Activated T-cell treated with anti-CD3 and anti-CD28 coated beads for 4 hours (primary cell): ENCODE measurements at regions not wholly inside any gene's neighbourhood (a gene's known extent, or its start where the extent isn't known, plus 50 kb on each side); places are given as distances from the start of the nearest gene placed in this dataset.
A peak's percentile ranks its signal among the peaks of the same experiment; 100 is the strongest.

Source experiments
- DNase-seq: peaks from one replicate; pipeline ENCODE4 v3.0.0-alpha.2; 2020

DNA sequence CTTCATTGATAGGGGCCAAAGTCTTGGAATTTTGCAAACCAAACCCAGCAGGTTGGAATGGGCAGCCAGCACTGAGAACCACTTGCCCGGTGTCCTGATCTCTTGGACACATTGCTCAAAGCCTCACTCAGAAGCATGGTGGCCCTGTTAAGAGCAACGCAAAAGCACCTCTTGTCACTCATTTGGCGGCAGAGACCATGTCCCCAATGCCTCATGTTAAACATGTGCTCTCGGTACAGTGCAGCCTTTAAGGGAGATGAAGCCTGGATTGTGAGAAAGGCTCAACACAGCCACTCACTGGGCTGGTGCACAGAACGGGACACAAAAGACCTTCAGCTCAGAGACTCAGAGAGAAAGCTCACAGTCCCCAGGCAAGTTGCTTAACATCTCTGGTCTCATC is 298.4 kb upstream of the PRDM1 start:
- DNase-seq = no peak

DNA sequence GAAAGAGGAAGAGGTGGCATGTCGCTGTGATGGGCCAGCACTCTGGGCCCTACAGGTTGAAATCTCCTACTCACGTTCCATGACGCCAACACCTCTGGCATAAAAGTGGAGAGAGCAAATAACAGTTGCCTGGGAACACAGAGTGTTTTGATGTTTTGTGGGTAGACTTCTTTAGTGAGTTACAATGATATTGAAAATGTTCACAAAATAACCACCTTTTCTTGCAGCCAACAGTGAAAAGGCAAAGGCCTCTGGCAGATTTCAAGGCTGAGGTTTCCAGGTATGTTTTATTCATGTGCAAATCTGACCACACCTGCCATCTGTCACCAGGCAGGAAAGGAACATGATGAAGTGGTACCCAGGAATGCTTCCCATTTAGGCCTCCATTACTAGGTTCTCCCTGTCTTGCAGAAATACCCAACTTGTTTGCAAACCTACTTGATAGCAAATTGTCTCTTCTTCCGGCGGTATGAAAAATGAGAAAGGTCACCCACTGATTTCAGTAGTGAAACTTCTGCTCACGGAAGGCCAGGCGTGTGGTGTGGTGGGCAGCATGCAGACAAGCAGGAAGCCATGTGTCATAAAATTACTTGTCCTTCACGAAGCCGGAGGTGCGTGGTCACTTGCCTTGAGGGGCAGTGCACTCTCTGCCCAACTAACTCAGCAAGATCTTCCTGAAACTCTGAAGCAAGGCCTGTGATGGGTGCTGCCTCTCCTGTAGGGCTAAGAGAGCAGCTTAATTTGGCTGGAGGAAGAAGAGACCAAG is 299.1 kb upstream of the PRDM1 start:
- DNase-seq = no peak

DNA sequence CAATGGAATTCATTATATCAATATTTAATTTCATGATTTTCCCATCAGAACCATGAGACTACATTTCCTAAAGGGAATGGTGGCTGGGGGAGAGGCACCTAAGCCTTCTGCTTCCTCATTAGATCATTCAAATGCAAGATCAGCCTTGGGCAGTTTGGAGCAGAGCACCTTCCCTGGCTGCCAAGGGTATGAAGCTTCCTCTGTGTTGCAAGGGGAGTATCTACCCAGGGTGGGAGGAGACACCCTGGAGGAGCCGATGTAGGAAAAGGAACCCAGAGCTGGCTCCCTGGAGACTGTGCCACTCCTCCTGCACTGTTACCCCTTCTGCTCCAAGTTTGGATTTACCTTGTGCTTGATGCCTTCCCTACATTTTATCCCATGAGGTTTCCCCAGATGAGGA is 299.7 kb upstream of the PRDM1 start:
- no peak for DNase-seq

DNA sequence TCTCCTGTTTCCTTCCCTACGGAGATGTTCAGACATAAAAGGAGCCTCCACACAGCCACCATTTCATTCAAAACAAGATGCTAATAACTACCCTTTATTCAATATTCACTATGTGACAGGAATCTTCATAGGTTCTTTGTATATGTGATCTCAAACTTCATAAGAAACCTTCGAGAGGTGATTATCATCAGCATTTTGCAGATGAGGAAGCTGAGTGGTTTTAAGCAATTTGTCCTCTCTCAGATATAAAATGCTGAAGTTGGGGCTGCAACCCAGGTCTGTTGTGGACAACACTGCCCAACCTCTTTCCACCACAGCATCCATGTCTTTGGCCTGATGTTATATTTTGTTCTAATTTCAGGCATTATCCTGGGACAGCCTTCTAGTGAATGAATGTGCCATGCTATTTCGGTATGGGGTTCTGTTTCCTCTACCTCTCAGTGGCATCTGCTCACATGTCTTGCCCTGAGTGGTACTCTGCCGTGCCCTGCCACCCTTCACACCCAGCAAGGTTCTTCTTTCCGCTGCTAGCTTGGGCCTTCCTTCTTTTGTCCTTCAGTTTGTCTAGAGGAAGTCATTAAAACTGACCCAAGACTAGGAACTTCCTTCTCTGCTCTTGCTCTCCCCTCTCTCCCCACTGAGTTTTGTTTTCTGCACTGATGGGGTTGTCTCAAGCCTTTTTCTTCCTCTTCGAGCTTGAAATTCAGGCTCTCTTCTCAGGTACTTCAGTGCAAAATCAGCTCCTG is 300.9 kb upstream of the PRDM1 start:
- no peak for DNase-seq

DNA sequence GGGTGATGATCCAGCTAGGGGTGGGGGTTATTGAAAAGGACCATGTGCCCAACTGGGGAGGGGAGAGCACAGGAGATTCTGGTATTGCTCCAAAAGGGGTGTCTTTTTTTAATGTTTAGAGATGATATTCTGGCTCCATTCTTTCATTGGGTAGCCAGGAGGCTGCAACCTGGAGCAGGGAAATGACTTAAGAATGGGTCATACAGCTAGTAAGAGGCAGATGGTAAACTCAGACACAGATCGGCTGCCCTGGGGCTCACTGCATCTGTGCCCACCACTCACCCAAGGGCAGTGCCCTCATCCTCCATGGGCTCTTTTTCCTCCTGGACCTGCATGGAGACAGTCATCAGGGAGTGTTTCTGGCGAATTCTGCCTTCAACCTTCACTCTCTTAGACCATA is 302.0 kb upstream of the PRDM1 start:
- DNase-seq = no peak

DNA sequence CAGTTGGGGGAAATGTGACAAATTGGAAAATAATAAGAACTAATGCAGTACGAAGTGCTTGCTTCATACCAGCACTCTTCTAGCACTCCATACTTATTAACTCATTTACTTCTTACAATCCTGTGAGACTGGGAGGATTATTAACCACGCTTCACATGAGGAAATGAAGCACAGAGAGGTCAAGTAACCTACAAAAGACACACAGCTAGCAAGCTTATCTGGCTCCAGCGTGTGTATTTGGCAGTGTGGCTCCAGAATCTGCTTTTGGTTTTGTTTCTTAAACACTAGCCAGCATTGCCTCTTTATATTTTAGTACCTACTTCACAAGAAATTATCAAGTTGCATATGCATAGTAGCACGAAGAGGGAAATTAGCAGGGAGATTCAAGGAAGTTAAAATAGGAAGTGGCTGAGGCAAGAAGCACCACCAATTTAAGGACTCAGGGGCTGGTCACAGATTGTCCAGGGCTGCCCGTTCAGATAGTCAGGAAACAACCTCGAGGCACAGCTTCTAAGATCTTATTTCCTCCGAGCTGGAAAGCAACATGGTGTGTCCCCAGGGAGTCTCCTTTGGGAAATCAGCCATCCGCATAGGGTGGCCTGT is 302.7 kb upstream of the PRDM1 start:
- no peak for DNase-seq

DNA sequence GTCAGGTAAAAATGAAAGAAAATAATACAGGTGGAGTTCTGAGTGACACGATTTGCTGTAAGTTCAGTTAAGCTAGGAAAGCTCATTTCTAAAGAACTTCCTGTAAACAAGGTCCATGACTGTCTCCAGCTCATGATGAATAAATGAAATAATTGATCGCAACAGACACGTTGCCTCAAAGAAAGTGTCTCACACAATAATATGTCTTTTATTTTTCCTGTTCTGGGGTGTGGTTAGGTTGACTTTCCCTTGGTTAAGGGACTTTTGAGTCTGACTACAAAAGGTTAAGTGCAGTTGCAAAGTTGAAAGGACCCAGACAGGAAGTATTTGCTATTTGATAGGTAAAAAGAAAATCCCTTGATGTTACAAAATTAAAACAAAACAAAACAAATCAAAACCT is 304.2 kb upstream of the PRDM1 start:
- no peak for DNase-seq

DNA sequence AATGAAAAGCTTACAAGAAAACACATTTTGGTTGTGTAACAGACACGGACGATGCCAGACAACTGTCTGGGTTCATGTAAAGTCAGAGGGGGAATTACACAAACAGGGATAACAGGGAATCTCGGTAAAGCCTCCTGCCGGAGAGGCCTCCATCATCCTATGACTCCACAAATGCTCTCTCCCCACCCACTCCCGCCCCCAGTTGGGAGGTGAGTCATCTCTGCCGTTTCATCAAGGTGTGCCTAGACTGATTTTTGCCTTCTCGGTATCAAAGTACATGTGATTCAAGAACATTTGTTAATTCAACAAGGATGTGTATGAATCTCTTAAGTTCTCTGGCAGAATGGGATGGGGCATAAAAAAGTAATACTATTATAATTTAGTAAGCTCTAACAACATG is 304.9 kb upstream of the PRDM1 start:
- DNase-seq = peak; percentile 75

DNA sequence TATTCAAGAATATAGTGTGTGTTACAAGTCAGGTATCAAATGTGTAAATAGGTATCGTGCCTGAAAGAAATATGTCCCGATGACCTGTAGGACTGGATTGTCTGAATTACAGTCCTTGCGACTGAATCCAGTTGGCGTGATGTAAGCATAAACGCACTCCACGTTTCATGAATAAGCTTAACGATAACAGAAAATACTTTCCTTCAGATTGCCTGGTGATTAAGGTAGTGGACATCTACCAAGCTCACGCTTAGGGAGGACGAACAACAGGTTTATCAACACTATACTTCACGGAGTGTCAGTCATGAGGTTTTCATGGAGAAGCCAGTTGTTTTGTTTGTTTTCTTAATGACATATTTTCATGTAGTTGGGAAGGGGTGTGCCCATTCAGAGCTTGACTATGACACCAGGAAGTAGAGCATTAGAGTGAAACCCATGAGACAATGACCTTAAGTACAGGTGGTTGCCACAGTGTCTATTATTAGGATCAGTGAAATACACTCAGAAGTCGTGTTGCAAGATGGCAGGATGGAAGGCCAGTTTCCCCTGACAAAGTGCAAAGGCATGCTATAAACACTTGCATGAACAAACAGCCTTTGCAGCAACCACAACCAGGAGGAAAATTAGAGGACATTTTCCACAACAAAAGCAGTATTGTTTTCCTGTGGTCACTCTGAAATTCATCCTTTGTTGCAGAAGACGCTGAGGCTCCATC is 305.8 kb upstream of the PRDM1 start:
- no peak for DNase-seq

DNA sequence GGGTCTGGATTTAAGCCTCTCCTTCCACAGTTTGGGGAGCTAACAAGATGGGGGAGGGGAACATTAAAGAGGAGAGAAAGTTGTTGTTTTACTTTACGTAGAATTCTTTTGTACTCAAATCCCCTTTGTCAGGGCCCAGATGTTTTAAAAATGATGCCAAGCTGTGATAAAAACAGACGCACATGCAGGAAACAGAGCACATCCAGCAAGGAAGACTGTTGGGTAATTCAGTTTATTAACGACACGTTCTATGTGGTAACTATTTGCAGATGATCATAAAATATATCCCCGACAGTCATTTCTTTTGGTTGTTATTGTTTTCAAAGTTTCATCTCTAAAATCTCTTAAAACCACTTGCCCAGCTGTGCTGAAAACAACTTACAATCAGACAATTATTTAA is 307.0 kb upstream of the PRDM1 start:
- no peak for DNase-seq

DNA sequence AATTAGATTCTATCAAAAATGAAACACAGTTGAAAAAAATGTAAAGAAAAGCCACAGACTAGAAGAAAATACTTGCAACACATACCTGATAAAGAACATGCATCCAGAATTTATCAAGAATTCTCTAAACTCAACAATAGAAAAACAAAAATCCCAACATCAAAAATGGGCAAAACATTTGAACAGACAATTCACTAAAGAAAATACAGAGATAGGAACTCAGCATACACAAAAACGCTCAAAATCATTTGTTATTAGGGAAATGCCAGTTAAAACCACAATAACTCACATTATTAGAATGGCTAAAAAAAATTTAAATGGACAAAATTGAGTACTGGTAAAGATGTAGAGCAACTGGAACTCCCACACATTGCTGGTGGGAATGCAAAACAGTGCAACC is 311.0 kb upstream of the PRDM1 start:
- no peak for DNase-seq

DNA sequence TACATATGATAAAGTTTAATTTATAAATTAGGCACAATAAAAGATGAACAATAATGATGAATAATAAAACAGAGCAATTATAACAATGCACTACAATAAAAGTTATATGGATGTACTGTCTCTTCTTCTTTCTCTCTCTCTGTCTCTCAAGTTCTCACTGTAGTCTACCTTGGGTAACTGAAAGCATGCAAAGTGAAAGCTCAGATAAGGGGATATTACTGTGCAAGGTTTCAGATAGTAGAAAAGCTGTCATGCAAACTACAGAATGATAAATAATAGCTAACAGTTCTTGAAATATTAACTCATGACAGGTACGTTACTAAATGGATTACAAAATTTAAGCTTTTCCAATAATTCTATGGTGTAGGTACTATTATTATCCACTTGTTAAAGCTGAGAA is 311.9 kb upstream of the PRDM1 start:
- no peak for DNase-seq

DNA sequence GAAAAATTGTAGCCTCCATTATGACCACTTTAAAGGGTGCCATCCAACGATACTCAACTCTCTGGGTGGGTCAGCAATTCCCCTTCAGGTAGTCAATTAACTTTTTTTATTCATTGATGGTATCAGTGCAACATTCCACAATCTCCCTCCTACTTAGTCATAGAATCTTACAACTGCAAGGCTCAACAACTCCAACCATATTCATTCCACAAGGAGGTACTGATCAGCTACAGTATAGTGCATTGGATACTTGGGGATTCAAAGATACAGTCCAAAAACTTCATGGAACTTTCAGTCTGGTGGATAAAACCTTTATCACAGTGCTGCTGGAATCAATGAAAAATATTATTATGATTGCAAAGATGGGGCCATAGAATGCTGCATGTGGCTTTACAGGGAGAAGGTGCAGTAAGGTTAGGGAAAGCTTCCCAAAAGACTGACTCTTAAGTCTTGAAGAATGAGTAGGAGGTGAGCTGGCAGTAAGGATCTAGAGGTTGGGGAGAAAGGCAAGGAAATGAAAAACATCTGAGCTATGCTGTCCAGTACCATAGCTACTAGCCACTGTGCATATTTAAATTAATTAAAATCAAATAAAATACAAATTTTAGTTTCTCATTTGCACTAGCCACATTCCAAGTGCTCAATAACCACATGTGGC is 314.7 kb upstream of the PRDM1 start:
- DNase-seq = no peak

DNA sequence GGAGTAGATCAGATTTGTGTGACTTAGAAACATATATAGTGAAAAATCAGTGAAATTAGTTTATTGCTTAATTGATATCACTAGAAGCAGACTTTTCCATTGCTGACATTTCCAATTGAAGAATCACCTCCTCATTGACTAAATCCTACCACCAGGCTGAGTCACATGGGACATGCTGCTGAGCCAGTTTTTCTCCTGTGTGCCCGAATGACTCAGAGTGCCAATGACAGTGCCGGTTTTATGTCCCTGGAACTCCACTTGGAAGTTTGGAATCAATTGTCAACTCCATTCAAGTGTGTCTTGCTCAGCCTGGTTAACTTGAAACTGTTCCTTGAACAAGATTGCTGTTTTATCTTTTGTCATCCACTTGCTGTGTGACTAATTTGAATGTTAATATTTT is 316.1 kb upstream of the PRDM1 start:
- no peak for DNase-seq

DNA sequence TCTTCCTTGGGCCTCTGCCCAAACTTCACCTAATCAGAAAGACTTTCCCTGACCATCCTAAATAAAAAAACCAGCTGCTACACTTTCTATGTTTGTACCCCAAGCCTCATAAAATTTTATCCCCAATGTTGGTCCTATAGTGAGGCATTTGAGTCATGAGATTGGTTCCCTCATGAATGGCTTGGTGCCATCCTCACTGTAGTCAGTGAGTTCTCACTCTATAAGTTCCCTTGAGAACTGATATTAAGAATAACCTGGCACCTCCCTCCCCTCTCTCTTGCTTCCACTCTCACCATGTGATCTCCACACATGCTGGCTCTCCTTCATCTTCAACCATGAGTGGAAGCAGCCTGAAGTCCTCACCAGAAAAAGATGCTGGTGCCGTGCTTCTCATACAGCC is 316.9 kb upstream of the PRDM1 start:
- DNase-seq = no peak

DNA sequence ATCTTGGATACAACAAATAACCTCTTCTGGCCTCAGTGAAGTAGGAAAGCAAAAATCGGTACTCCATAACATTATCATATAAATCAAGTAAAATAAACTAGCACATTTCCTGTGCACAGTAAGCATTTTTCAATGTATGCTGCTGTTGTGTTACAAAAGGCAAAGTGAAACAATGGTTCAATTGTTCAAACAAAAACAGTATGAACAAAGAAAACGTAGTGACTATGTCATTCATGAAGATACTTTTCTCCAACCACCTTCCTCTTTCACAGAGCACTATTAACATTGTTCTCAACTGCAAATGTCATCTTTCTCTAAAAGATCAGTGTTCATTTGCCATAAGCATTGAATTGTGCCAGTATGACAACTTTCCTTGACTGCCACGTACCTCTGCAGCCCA is 318.6 kb upstream of the PRDM1 start:
- no peak for DNase-seq

DNA sequence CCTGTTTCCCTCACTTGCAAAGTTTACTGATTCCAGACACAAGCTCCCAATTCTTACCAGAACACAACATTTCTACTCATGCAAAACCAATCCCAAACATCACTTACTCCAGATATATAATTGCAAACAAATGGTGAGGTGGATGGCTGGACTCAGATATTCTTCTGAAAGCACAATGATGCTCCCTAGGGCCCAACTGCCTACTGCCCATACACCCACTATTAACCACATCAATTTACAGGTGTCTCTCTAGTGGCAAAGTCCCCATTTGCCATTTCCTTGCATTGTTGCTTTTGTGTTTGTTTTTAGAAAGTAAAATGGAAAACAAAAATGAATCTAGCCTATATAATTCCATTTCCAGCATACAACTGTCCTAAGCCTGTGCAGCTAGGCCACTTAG is 320.9 kb upstream of the PRDM1 start:
- DNase-seq = no peak

DNA sequence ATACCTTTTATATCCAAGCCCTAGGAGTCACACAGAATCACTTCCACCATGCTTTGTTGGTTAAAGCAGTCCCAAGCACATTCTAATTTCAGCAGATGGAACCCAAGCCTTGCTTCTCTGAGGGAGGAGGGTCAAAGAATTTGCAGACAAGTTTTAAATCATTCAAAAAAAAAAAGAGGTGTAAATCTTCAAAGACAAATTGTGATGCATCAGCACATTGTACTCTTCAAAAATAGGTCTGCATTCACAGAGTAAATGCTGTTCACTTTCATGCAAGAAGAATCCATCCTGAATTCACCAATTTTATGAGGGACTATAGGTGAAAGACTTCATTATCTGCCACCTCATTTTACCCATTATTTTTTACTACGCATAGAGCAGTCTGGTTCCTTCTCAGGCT is 321.8 kb upstream of the PRDM1 start:
- DNase-seq = no peak

DNA sequence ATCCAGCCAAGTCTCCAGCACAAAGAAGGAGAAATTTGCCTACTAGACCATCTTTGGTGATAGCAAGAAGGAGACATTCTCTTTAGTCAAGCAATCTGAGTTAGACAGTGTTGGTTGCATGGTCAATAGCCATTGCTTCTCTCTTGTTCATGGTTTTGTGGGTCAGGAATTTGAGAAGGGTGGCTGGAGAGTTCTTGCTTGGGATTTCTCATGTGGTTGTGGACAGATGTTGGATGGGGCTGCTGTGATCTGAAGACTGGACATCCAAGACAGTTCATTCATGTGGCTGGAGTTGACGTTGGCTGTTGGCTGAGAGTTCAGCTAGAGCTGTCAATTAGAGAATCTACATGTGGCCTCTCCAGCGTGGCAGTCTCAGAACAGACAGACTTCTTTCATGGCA is 322.3 kb upstream of the PRDM1 start:
- no peak for DNase-seq

DNA sequence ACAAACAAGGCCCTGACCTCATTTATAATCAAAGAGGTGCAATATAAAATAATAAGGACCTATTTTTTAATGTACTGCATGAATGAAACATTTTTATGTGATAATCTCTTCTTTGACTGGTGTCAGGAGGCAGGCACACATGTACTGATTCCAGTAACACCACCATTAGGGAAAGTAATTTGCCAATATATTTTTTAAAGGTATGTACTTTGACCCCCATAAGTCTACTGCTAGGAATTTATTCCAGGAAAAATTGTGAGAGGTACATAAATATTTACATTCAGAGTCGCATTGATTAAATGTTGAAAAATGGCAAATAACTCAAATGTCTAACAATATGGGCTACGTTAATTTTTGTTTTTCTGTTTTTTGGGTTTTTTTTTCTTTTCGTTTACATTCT is 325.4 kb upstream of the PRDM1 start:
- DNase-seq = no peak

DNA sequence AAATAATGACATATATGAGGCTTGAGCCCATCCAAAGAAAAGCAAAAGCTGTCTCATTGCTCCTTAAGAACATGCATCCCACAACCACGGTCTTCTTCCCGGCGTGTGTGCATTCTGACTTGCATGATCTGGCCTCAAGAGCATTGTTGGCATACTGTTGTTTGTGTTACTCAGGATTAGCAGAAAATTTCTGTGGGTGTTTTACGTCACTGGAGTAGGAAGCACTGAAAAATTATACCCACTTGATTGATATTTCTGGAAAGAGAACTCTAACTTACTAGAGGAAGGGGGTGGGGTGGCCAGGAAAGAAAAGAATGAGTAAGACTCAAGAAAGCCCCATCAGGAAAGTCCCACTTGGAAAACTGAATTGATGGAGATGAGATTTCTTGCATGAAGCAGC is 326.2 kb upstream of the PRDM1 start:
- no peak for DNase-seq

DNA sequence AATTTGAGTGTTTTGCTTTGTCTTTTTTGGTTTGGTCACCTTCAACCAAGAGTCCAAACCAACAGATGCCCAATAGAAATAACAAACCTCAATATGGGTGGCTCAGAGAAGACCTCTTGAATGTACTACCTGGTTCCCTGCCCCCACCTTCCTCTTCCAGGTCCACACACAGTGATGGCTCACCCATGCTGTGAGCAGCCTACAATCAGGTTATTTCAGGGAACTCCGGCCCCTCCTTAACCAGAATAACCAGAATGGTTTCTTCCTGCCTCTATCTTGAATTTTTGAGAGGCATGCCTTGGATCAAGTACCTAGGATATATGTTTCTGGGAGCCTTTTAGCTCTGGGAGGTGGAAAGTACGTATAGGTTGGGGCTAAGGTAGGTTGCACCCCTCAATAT is 327.1 kb upstream of the PRDM1 start:
- DNase-seq = no peak

DNA sequence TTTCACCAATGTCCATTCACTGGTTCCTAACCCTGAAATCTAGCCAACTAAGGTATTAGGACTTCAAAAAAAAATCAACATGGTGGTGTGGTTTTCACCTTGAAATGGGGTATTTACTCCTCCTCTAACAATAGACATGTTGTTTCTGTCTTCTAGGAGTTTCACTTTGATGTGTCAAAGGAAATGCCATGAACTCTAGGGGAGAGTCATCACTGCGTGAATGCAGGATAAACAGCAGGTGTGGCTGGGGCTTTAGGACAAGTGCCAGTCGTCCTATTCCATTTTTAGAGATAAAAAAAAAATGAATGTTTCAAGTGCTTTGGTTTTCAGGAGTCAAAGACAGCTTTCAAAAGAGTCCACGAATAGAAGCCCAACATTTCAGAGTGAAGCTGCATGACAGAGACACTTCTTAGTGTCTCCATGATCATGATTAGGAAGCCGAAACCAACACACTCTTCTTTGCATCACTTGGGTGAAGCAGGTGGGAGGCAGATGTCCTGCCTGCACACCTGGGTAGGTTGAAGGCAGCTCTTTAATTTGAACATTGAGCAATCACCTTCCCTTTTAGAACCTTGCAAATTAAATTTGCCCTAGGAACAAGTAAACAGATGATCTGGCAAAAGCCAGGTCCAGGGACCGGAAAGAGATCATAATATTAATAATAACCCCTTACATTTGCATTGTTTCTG is 328.5 kb upstream of the PRDM1 start:
- DNase-seq = no peak
